CD4-positive, alpha-beta T cell treated with Interleukin-17A for 4 hours (primary cell): ENCODE measurements at regions not wholly inside any gene's neighbourhood (a gene's known extent, or its start where the extent isn't known, plus 50 kb on each side); places are given as distances from the start of the nearest gene placed in this dataset.
A peak's percentile ranks its signal among the peaks of the same experiment; 100 is the strongest.
"Not testable (repeated sequence)": the region's sequence is repeated elsewhere in the genome, so short reads cannot be mapped to it uniquely, and the experiment has no call there.

Experiments used
- DNase-seq: peaks from one replicate; pipeline ENCODE4 v3.0.0-alpha.2; 2020; ENCODE audit warnings: mixed read lengths

DNA sequence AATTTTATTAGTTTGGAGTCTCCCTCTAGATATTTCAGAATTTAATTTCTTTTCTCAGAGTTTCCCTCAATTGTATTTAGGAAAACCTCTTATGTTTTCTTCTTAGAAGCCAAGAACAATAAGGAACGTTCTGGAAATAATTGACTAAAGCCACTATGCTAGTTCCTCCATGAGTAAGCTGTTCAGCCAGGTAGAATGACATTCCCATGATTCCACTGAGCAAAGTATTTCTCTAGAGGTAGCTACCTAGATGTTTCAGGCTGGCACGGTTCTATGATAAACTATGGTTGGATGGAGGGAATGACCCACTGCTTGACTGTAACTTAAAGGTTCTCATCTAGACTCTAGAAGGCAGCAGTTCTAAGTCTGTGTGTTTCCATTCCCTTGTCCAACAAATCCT is 62.4 kb downstream of the CLDN17 start:
- DNase-seq, result no peak

DNA sequence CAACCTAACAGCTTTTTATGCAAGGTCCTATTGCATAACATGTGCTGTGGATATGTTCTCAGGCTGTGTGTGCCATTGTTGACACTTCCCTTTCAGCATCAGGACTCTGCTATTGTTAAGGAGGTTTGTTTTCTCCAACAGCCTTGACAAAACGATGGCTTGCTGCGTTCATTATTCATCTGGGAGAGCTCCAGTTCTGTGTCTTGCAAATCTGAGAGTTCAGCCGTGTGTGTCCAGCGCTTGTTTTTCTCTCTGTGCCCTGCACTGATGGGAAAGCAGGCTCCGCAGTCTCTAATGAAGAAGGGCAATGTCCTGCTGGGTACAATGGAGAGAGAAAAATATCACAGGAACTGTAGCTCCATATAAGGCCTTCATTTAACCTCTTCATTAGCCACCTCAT is 63.7 kb downstream of the CLDN17 start:
- DNase-seq, result no peak

DNA sequence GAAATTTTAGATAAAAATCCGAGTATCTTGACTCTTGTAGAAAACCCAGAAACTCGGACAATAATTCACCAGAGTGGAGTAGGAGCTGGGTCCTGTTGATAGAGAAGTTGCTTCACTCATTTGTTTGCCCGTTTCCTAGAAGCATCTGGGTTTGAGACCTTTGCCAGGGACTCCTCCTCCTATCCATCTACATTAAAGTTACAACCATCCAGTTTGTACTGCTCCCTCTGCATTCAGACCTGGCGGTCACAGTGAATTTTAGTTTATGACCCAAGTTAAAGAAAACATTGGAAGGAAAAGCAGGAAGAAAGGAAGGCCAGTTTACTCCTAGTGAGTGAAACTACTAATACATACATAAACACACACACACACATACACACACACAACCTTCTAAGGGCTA is 64.6 kb downstream of the CLDN17 start:
- DNase-seq, result no peak

DNA sequence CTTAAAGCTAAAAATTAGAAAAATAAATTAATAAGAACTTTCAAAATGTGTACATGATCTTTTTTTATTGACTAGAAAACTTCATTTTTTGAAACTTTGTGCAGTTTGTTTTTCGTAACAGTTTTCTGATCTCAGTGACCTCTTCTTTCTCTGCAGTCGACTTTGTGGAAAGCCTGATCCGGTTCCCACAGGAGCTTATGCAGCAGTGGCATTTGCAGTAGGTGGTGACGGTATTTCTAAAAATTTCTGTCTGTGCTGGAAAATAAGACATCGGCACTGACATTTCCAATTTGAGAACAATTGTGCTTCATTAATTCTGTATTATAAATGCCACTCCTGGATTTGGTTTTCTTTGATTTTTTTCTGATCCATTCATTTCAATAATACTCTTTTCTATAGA is 68.8 kb downstream of the CLDN17 start:
- DNase-seq, result no peak

DNA sequence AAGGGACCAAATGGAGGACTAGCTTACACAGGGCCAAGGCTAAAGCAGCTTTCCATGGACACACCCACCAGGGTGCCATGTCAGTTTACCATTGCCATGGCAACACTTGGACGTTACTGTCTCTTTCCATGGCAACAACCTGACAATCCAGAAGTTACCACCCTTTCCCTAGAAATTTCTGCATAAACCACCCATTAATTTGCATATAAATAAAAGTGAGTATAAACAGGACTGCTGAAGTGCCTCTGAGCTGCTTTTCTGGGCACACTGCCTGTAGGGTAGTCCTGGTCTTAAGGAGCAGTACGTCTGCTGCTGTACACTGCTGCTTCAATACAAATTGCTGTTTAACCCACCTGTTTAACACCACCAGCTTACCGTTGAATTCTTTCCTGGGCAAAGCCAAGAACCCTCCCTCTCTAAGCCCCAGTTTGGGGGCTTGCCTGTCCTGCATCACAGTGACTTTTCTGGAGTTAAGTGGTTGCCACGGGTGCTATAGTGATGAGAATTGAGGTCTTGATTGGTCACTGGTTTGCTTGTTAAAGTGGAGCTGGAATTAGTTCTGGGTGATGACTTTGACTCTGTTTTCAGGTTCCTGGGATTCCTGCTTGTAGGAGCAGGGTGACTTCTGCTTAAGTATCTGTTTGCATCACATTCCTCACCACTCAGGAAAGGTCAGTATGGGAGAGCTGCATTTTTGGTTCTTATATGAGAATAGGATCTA is 83.2 kb downstream of the CLDN17 start:
- no peak for DNase-seq

DNA sequence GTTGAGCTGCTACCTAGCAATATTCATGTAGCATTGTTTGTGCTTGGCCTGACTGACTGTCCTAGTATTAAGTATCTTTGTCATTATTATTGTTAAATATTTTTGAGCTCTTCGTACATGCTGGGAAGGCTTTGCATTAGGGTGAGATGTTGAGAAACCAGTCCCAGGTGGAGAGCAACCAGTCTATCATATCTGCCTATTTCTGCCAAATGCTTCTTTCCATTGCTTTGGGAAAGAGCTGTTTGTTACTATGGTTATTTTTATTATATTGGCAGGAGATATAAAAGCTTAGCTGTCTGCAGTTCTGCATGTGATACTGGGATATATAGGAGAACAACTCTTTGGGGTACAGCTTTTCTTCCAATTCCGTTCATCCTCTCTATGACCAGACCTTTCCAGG is 85.1 kb downstream of the CLDN17 start:
- no peak for DNase-seq

DNA sequence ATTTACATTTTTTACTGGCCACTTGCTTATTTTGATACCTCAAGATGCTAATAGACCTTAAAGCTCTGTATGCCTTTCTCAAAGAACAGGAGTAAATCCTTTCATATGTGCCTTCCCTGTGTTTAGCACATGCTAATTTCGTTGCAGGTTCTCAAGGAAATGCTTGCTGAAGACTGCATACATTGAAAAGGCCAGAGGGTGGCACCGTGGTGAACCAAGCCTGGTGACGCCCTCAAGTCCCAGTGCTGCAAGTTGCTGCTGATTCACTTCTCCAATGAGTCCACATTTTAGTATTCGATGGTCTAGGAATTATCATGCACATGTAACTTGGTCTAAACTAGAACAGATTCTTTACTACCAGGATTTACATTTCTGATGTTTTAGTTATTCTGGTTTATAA is 94.1 kb downstream of the CLDN17 start:
- DNase-seq, result no peak

DNA sequence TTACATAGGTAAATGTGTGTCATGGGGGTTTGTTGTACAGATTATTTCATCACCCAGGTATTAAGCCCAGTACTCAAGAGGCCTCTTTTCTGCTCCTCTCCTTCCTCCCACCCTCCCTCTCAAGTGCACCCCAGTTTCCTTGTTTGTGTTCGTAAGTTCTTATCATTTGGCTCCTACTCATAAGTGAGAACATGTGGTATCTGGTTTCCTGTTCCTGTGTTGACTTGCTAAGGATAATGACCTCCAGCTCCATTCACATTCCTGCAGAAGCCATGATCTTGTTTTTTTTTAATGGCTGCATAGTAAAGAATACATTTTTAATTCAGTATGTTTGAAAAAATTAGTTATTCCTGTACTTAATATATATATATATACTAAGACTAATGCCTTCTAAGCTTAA is 107.7 kb downstream of the CLDN17 start:
- no peak for DNase-seq

DNA sequence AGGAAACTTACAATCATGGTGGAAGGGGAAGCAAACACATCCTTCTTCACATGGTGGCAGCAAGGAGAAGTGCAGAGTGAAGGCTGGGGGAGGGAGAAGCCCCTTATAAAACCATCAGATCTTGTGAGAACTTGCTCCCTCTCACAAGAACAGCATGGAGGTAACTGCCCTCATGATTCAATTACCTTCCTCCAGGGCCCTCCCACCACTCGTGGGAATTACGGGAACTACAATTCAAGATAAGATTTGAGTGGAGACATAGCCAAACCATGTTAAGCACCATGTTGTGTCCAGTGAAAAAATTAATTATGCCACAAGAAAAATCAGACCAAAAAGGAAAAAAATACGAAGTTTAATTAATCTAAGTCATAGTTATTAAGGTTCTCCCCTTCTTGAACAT is 109.5 kb downstream of the CLDN17 start:
- no peak for DNase-seq

DNA sequence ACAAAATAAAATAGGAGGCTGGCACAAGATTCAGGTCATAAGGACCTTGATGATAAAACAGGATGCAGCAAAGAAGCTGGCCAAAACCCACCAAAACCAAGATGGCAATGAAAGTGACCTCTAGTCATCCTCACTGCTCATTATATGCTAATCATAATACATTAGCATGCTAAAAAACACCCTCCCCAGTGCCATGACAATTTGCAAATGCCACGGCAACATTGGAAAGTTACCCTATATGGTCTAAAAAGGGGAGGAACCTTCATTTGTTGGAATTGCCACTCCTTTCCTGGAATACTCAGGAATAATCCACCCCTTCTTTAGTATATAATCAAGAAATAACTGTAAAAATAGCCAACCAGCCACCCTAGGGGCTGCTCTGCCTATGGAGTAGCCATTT is 108.8 kb upstream of the GRIK1 start:
- no peak for DNase-seq

DNA sequence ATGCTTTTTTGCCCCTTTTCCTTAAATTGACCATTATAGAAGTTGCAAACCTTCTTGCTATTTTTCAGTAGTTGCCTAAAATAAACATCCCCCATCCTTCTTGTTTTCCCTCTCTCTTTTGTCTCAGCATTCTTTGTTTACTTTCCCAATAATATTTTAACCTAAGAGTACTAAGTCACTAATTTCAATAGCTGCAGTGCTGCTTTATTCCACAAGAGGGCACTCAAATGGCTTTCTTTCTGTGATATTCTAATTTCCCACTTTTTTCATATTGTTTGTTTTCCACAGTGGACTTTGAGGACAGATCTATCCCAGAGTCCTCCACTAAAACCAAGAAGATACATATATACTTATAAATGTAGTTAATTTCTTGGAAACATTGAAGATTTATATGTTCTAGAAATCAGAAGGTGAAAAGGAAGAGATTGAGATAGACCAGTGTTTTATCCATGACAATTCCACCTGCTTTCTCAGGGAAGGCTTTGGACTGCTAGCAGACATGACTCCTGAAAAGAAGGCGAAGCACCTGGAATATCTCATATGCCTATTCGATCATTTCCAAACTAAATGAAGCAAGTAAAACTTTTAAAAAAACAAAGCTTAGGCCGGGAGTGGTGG is 104.8 kb upstream of the GRIK1 start:
- peak; percentile 4 for DNase-seq

DNA sequence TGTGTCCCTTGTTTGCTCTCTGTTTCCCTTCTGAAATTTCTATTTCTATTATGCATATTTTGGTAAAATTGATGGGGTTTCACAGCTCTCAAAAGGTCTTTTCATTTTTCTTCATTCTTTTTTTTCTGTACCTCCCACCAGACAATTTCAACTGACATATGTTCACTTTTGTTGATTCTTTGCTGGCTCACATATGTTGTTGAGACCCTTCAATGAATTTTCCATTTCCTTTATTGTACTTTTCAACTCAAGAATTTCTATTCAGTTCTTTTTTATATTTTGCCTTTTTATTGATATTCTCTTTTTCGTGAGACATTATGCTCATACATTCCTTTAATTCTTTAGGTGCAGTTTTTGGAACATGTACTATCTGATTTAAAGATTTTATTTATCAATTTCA is 102.6 kb upstream of the GRIK1 start:
- no peak for DNase-seq

DNA sequence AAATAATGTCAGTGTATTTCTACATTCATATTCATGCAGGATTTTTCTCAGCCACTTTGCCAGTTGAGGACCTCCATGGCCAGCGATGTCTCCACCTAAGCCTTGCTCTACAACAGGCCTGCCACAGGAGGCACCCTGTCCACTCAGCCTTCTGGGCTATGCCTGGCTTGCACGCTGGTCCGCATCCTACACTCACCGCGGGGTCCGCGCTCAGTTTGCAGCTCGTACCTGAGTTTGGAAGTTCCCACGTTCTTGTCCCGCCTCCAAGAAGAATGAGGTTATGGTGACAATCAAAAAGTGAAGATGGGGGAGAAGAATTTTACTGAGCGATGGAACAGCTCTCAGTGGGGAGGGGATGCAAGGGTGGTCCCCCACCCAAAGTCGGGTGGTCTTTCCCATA is 93.6 kb upstream of the GRIK1 start:
- DNase-seq, result no peak

DNA sequence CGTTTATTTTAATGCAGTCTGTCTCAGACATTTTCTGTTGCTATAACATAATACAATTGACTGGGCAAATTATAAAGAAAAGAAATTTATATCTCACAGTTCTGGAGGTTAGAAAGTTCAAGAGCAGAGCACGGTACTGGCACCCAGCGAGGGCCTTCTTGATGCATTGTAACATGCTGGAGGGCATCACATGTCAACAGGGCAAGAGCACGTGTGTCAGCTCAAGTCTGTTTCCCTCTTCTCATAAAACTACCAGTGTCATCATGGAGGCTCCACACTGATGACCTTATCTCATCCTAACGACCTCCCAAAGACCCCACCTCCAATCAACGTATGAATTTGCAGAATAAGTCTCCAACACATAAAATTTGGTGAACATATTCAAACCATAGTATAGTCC is 90.6 kb upstream of the GRIK1 start:
- no peak for DNase-seq

DNA sequence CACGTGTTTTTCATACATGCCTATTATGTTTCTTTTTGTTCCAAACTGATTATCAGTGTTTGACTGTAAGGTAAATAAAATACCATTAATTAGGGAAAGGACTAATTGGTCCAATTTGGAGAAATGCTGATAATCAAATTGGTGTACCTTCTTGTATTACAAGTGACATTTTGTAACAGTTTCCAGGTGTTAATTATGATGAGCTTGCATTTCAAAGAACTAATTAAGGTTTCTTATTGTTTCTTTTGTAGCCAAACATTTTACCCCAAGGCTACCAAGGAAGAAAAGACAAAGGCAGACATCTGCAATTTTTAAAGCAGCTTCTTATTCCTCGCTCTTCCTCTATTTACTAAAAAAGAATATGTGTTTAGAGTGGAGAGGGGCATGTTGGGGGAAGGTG is 88.7 kb upstream of the GRIK1 start:
- no peak for DNase-seq

DNA sequence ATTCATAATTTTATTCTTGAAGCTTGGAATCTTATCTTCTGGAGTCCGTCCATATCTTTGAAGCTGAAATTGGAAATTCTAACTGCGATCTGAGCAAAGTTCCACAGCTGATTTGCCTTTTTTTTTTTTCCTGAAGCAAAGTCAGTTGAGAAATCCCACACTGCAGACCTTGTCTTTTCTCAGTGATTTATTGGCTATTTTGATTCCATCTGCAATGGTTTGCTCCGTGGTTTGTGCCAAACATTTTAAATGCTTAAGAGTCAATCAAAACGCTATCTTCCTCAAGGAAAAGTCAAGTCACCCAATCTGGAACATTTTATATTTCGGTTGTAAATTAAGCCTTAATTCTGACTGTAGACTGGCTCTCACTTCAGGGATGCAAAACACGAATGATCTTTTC is 88.2 kb upstream of the GRIK1 start:
- no peak for DNase-seq

DNA sequence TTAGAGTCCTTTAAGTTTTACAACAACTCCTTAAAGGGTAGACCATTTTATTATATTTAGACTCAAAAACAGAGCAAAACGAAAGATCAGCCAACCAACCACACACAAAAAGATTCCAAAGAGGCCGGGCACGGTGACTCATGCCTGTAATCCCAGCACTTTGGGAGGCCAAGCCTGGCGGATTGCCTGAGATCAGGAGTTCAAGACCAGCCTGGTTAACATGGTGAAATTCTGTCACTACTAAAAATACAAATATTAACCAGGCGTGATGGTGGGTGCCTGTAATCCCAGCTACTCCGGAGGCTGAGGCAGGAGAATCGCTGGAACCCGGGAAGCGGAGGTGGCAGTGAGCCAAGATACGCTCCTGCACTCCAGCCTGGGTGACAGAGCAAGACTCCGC is 83.3 kb upstream of the GRIK1 start:
- DNase-seq, result not testable (repeated sequence)

DNA sequence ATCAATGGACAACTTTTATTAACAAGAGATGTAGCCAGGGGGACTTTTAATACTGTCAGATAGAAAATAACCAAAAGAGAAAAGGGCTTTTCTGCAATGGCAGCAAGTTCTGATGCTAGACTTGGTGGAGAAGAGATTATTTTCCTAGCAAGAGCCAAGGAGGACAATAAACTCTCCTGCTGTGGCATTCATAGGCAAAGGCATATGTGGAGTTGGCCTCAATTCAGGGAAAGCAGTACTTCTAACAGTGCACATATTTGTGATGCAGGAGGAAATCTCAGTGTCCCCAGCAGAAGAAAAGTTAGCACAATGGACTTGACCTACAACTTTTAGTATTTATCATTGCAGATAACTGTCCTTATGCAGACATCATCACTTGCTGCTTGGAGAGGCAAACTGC is 75.1 kb upstream of the GRIK1 start:
- DNase-seq, result no peak

DNA sequence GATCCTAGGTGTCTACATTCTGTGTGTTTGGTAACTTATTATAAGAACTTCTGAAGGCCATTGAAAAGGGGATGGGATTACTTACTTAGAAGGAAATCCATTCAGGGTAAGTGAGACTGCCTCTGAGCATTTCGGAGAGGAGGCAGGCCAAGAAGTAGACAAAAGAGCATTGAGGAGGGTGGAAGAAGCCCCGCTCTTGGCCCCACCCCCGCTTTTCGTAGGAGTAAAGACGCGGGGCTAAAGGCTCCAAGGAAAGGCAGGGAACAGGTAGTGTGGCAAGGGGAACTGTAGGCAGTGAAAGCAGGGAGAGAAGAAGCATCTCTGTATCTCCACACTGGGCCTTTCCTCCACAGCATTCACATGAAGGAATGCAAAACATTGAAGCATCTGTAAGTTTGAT is 51.8 kb upstream of the GRIK1 start:
- no peak for DNase-seq

DNA sequence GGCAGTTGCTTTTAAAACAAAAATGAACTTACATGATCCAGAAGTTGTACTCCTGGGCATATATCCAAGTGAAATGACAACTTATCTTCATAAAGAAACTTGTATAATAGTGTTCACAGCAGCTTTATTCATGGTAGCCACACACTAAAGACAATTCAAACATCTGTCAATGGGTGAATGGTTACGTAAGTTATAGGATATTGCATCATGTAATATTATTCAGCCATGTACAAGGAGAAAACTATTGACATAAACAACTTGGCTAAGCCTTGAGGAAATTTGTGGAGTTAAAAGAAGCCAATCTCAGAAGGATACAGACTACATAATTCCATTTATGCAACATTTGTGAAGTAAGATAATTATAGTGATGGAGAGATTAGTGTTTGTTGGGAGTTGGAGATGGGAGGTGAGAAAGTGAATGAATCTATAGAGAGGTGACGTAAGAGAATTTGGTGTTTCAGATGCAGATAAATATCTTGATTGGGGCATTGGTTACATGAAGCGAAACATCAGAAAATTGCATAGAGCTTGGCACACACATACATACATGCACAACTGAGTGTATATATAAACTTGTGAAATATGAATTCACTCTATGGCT is 49.9 kb upstream of the GRIK1 start:
- no peak for DNase-seq
